VCaP (cell line): ENCODE measurements at regions not wholly inside any gene's neighbourhood (a gene's known extent, or its start where the extent isn't known, plus 50 kb on each side); places are given as distances from the start of the nearest gene placed in this dataset.
"Not testable (repeated sequence)": the region's sequence is repeated elsewhere in the genome, so short reads cannot be mapped to it uniquely, and the experiment has no call there.

Experiments used
- H3K27ac ChIP-seq: fragments of 450-650 bp; 2 replicates; pipeline ENCODE4 v1.5.1; 2017
- TF ChIP-seq, protein P1 (sequence below): fragments of 450-650 bp; conservative IDR thresholded peaks from 2 replicates; pipeline ENCODE4 v1.5.1; 2017; ENCODE audit warnings: mild to moderate bottlenecking, moderate library complexity

DNA sequence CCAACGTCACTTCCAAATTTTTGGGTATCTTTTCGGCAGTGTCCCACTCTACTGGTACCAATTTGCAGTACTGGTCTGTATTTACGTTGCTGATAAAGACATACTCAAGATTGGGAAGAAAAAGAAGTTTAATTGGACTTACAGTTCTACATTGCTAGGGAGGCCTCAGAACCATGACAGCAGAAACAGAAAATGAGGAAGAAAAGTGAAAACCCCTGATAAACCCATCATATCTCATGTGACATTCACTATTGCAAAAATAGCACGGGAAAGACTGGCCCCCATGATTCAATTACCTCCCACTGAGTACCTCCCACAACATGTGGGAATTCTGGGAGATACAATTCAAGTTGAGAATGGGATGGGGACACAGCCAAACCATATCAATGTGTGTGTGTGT is 364.0 kb upstream of the KCND2 start:
- TF ChIP-seq, protein P1, sequence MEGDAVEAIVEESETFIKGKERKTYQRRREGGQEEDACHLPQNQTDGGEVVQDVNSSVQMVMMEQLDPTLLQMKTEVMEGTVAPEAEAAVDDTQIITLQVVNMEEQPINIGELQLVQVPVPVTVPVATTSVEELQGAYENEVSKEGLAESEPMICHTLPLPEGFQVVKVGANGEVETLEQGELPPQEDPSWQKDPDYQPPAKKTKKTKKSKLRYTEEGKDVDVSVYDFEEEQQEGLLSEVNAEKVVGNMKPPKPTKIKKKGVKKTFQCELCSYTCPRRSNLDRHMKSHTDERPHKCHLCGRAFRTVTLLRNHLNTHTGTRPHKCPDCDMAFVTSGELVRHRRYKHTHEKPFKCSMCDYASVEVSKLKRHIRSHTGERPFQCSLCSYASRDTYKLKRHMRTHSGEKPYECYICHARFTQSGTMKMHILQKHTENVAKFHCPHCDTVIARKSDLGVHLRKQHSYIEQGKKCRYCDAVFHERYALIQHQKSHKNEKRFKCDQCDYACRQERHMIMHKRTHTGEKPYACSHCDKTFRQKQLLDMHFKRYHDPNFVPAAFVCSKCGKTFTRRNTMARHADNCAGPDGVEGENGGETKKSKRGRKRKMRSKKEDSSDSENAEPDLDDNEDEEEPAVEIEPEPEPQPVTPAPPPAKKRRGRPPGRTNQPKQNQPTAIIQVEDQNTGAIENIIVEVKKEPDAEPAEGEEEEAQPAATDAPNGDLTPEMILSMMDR: no peak

GRCh38 chr7:119914119-119914518 is 358.9 kb upstream of the KCND2 start:
- H3K27ac ChIP-seq: not testable (repeated sequence)

More for the DNA sequence above, 364.0 kb upstream of the KCND2 start:
- no peak overlapping the region for H3K27ac ChIP-seq

- TF ChIP-seq, protein P1: no peak
Measured at GRCh38 chr7:119916501-119916900, 356.5 kb upstream of the KCND2 start.

DNA sequence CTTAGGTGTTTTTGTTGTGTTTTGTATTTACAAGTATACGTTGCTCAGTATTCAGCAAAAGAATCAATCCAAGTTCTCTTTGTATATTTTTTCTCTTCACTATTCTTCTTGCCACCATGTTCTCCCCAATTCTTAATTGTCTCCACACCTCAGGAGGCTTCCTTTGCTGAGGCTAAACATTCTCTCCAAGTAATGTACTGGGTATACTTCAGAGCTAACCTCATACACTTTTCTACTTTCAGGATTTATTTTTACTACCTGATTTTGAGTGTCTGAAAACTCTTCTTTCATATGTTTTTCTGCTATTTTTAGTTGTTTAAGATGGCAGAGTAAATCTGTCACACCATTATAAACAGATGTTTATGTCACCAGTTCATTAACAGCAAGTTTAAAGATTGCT is 354.8 kb upstream of the KCND2 start:
- no peak overlapping the region for H3K27ac ChIP-seq
- TF ChIP-seq, protein P1: no peak

More at GRCh38 chr7:119916501-119916900, 356.5 kb upstream of the KCND2 start:
- H3K27ac ChIP-seq: no peak overlapping the region

DNA sequence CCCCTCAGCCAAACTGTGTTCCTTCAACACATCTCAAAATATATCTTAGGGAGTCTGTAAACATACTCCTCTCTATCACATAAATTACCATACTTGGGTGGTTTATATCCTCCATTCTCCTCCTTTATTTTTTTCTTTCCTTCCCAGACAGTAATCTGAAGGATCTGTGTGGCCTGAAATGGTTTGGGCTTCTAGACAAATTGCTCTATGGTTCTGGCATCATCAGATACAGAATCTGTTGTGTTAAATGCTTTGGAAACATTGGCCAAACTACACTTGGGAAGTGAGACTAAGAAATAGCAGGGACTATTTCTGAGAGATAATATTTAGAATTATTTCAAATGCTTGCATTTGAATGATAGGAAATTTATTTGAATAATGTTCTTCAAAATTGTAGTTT is 353.0 kb upstream of the KCND2 start:
- TF ChIP-seq, protein P1: no peak
- no peak overlapping the region for H3K27ac ChIP-seq

- TF ChIP-seq, protein P1: no peak
- no peak overlapping the region for H3K27ac ChIP-seq
Measured at GRCh38 chr7:119925581-119926289, 347.2 kb upstream of the KCND2 start.

DNA sequence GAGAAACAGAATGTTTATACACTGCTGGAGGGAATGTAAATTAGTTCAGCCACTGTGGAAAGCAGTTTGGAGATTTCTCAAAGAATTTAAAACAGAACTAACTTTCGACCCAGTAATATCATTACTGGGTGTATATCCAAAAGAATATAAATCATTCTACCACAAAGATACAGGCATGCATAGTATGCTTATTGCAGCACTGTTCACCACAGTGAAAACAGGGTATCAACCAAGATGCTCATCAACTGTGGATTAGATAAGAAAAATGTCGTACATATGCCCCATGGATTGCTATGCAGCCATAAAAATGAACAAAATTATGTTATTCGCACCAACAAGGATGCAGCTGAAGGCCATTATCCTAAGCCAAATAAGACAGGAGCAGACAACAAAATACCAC is 343.1 kb upstream of the KCND2 start:
- TF ChIP-seq, protein P1: no peak
- no peak overlapping the region for H3K27ac ChIP-seq

DNA sequence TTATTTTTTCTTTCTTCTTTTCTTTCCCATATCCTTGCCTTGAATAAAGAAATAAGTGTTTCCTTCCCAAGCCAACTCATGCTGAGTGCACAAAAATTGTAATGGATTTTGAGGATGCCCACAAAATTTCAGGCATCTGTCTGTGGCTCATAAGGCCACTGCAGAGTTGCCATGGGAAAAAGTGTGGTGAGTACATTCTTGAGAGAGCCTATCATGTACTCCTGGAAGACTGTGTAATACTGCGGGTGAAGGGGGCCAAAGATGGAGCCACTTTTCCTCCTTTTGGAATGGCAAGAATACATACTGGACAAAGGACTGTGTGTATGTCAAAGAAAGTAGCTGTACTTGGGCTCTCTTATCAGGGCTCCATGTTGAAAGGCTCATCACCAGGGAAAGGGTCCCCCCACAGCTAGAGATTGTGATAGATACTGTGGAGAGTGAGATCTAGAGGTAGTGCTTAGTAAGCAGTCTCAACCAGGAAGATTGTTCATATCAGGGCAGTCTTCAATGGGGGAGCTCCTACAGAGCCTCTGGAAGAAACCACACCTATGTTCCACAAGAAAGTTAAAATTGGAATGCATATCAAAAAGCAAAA is 341.6 kb upstream of the KCND2 start:
- TF ChIP-seq, protein P1: no peak
- no peak overlapping the region for H3K27ac ChIP-seq
